AG04450 (cell line): ENCODE measurements at regions not wholly inside any gene's neighbourhood (a gene's known extent, or its start where the extent isn't known, plus 50 kb on each side); places are given as distances from the start of the nearest gene placed in this dataset. TPM values are rescaled to one million over a fixed set of nuclear protein-coding genes. Genes with fewer than 3 reads are reported as not detected.

Experiments
- CTCF ChIA-PET: fragments of 300-600, 350-600 bp; formaldehyde crosslinking; extraction: SDS; loops from one replicate; lab custom pipeline; 2022; ENCODE audit warnings: antibody characterized with exemption, inconsistent platforms; lab: Charles Lee
- POLR2A ChIA-PET: fragments of 350-600 bp; formaldehyde crosslinking; extraction: SDS; loops from one replicate; lab custom pipeline; 2021; ENCODE audit warnings: antibody characterized with exemption, inconsistent platforms; lab: Yijun Ruan, JAX
- DNase-seq: peaks from one replicate; pipeline ENCODE4 v3.0.0-alpha.2; 2011; ENCODE audit warnings: low read depth, low spot score
- H3K27ac ChIP-seq: one replicate; pipeline ENCODE4 v1.5.1; 2012; ENCODE audit warnings: low read depth, low read length, control low read depth
- H3K27me3 ChIP-seq: one replicate; pipeline ENCODE4 v1.6.0; 2012; ENCODE audit warnings: low read length; ENCODE audit not compliant: control insufficient read depth, insufficient read depth
- H3K4me3 ChIP-seq: 2 replicates; pipeline ENCODE4 v1.5.1; 2011; ENCODE audit warnings: mild to moderate bottlenecking, low read depth, low read length, control low read depth
- H3K9me3 ChIP-seq: 2 replicates; pipeline ENCODE4 v1.5.1; 2012; ENCODE audit warnings: low read length; ENCODE audit not compliant: control insufficient read depth, insufficient read depth
- CTCF ChIP-seq: IDR thresholded peaks from 2 replicates; pipeline ENCODE4 v1.5.1; 2011; ENCODE audit warnings: low read depth, low read length, control low read depth, inconsistent platforms
- small RNA-seq: library from RNA; depleted of rRNA; stranded (forward); fragments of <200 nt; gene quantifications from one replicate; pipeline ENCODE3, GENCODE V24; 2012; ENCODE audit warnings: low read depth; ENCODE audit not compliant: insufficient read length

- CTCF ChIA-PET: interaction anchor here (0.8 kb wide), 1 partner anchor 17 kb away, joined by 3 read pairs; no protein-coding TSS in a partner anchor
- DNase-seq: no peak
- H3K27me3 ChIP-seq: no peaks in the 10 kb centered on the region
- POLR2A ChIA-PET: no interaction called here
- H3K27ac ChIP-seq: no peak overlapping the region
- TF ChIP-seq CTCF: no peak
- 0 out of 2 replicates have a peak, but pooled peaks cover 3% of the 10 kb centered on the region for H3K9me3 ChIP-seq
- H3K4me3 ChIP-seq: no peak overlapping the region
Observed at GRCh38 chrX:10102046-10102704, 54.6 kb upstream of the CLCN4 start.

GRCh38 chrX:10103023-10103422 is 53.8 kb upstream of the CLCN4 start:
- TF ChIP-seq CTCF: no peak
- no peak for DNase-seq
- CTCF ChIA-PET: interaction anchor here (0.8 kb wide), 1 partner anchor 17 kb away, joined by 3 read pairs; no protein-coding TSS in a partner anchor
- H3K4me3 ChIP-seq: no peak overlapping the region
- POLR2A ChIA-PET: no interaction called here
- H3K9me3 ChIP-seq: 0 out of 2 replicates have a peak, but pooled peaks cover 3% of the 10 kb centered on the region
- H3K27ac ChIP-seq: no peak overlapping the region
- no peaks in the 10 kb centered on the region for H3K27me3 ChIP-seq

GRCh38 chrX:10104958-10105658 is 51.7 kb upstream of the CLCN4 start:
- no peak for DNase-seq
- H3K27ac ChIP-seq: no peak overlapping the region

GRCh38 chrX:10106806-10107205 is 50.0 kb upstream of the CLCN4 start:
- Histone ChIP-seq H3K4me3 (no peak overlapping the region), H3K27me3 (no peaks in the 10 kb centered on the region), H3K27ac (no peak overlapping the region), H3K9me3 (no peaks in the 10 kb centered on the region)
- TF ChIP-seq CTCF: no peak
- CTCF ChIA-PET: interaction anchor here (1.9 kb wide), 1 partner anchor 13 kb away, joined by 6 read pairs; no protein-coding TSS in a partner anchor
- POLR2A ChIA-PET: no interaction called here
- DNase-seq: no peak

More at GRCh38 chrX:10104958-10105658, 51.7 kb upstream of the CLCN4 start:
- ChIA-PET POLR2A (no interaction called here), CTCF (no interaction called here)
- TF ChIP-seq CTCF: no peak
- no peak overlapping the region for H3K4me3 ChIP-seq
- H3K9me3 ChIP-seq: 0 out of 2 replicates have a peak, but pooled peaks cover 3% of the 10 kb centered on the region
- H3K27me3 ChIP-seq: no peaks in the 10 kb centered on the region

Small RNA genes in the stretch of these regions (small RNA-seq; reads per million reads assigned to genes)
- gene RF00019: not detected
